Fibroblast of skin of scalp (primary cell): ENCODE measurements at regions not wholly inside any gene's neighbourhood (a gene's known extent, or its start where the extent isn't known, plus 50 kb on each side); places are given as distances from the start of the nearest gene placed in this dataset.
"Not testable (repeated sequence)": the region's sequence is repeated elsewhere in the genome, so short reads cannot be mapped to it uniquely, and the experiment has no call there.

Source experiments
- DNase-seq: peaks from one replicate; pipeline ENCODE4 v3.0.0-alpha.2; 2013

GRCh38 chr3:112765531-112765930 is 81.1 kb downstream of the CD200R1L start:
- DNase-seq, result no peak

- no peak for DNase-seq
These were observed 83.4 kb downstream of the CD200R1L start for GRCh38 chr3:112763258-112763657.

GRCh38 chr3:112761062-112761638 is 85.5 kb downstream of the CD200R1L start:
- DNase-seq, result peak; percentile 66

- no peak for DNase-seq
These were observed 87.0 kb downstream of the CD200R1L start for GRCh38 chr3:112759681-112760080.

GRCh38 chr3:112759210-112759609 is 87.5 kb downstream of the CD200R1L start:
- no peak for DNase-seq

- no peak for DNase-seq
These were observed 89.5 kb downstream of the CD200R1L start for GRCh38 chr3:112757197-112757596.

- DNase-seq, result no peak
These were observed 90.6 kb downstream of the CD200R1L start for GRCh38 chr3:112755845-112756613.

GRCh38 chr3:112755046-112755445 is 91.6 kb downstream of the CD200R1L start:
- DNase-seq, result not testable (repeated sequence)

- DNase-seq, result no peak
These were observed 94.8 kb downstream of the CD200R1L start for GRCh38 chr3:112751564-112752512.

GRCh38 chr3:112751061-112751460 is 95.6 kb downstream of the CD200R1L start:
- DNase-seq, result no peak

GRCh38 chr3:112747624-112748023 is 99.0 kb downstream of the CD200R1L start:
- DNase-seq, result no peak

- DNase-seq, result no peak
These were observed 99.9 kb downstream of the CD200R1L start for GRCh38 chr3:112746675-112747280.

- no peak for DNase-seq
These were observed 101.0 kb downstream of the CD200R1L start for GRCh38 chr3:112745567-112746248.

GRCh38 chr3:112744825-112745566 is 101.7 kb downstream of the CD200R1L start:
- DNase-seq, result no peak

GRCh38 chr3:112744106-112744505 is 102.6 kb downstream of the CD200R1L start:
- no peak for DNase-seq

GRCh38 chr3:112742934-112743333 is 102.0 kb upstream of the CCDC80 start:
- DNase-seq, result no peak

GRCh38 chr3:112741983-112742382 is 101.0 kb upstream of the CCDC80 start:
- DNase-seq, result no peak

- DNase-seq, result no peak
These were observed 99.9 kb upstream of the CCDC80 start for GRCh38 chr3:112740835-112741234.

GRCh38 chr3:112739252-112739965 is 98.5 kb upstream of the CCDC80 start:
- DNase-seq, result peak; percentile 48

- no peak for DNase-seq
These were observed 97.4 kb upstream of the CCDC80 start for GRCh38 chr3:112738366-112738765.
